ENCODE measurements at regions not wholly inside any gene's neighbourhood (a gene's known extent, or its start where the extent isn't known, plus 50 kb on each side); places are given as distances from the start of the nearest gene placed in this dataset.

GRCh38 chr16:31713071-31713944, 160.3 kb upstream of the ZNF267 start:
- TF ChIP-seq POLR2AphosphoS2 (IDR thresholded peaks at IDR 0.05; ENCODE audit: low read depth, low read length) (peak; percentile 98), JUNB (IDR thresholded peaks at IDR 0.05) (no peak), CTCF (IDR thresholded peaks at IDR 0.05 in 2 of 3, conservative IDR thresholded peaks at IDR 0.05 in 1 of 3; ENCODE audit: control insufficient read depth in 2 of 3, extremely low read depth in 1 of 3, insufficient read depth in 1 of 3, low read depth in 3 of 3, low read length in 3 of 3) (no peak), MAX (IDR thresholded peaks at IDR 0.05; ENCODE audit: low read depth, low read length) (no peak), POLR2AphosphoS5 (IDR thresholded peaks at IDR 0.05; ENCODE audit: low read length) (peak; percentile 99), TCF3 (IDR thresholded peaks at IDR 0.05; ENCODE audit: borderline replicate concordance, insufficient read depth, low read depth, low read length) (peak; percentile 61; the same call in 1 of the 2 replicates), FOXK2 (IDR thresholded peaks at IDR 0.05) (no peak), CREM (IDR thresholded peaks at IDR 0.05; ENCODE audit: low read depth) (no peak), SREBF2 (IDR thresholded peaks at IDR 0.05; ENCODE audit: low read length) (no peak), SP1 (IDR thresholded peaks at IDR 0.05; ENCODE audit: low read depth, low read length) (peak; percentile 93), EZH2 (IDR thresholded peaks at IDR 0.05; ENCODE audit: borderline replicate concordance, control insufficient read depth, low read depth, low read length) (no peak), EP300 (IDR thresholded peaks at IDR 0.05; ENCODE audit: borderline replicate concordance in 1 of 2, control insufficient read depth in 1 of 2, low read depth in 2 of 2, low read length in 2 of 2) (no peak)

Measured in GM12878 (cell line).